Subcutaneous abdominal adipose tissue (tissue), 5 donors: ENCODE measurements at regions not wholly inside any gene's neighbourhood (a gene's known extent, or its start where the extent isn't known, plus 50 kb on each side); places are given as distances from the start of the nearest gene placed in this dataset.

Experiments
- H3K27ac ChIP-seq: one replicate; pipeline ENCODE4 v1.7.0; 2013; ENCODE audit warnings: low read depth, mild to moderate bottlenecking, inconsistent platforms, low read length, moderate library complexity
- H3K27me3 ChIP-seq, 5 donors: one replicate each; pipeline ENCODE4 v1.7.0; 2013; ENCODE audit warnings: low read length in 5 of 5, inconsistent platforms in 1 of 5; ENCODE audit not compliant: control insufficient read depth in 5 of 5, insufficient read depth in 4 of 5
- H3K36me3 ChIP-seq, 5 donors: one replicate each; pipeline ENCODE4 v1.7.0; 2013; ENCODE audit warnings: low read length in 5 of 5; ENCODE audit not compliant: control insufficient read depth in 5 of 5, insufficient read depth in 5 of 5
- H3K4me1 ChIP-seq, 5 donors: one replicate each; pipeline ENCODE4 v1.7.0; 2013; ENCODE audit warnings: low read length in 5 of 5, mild to moderate bottlenecking in 3 of 5, moderate library complexity in 1 of 5; ENCODE audit not compliant: control insufficient read depth in 5 of 5, insufficient read depth in 5 of 5
- H3K4me3 ChIP-seq, 5 donors: one replicate each; pipeline ENCODE4 v1.7.0; 2013; ENCODE audit warnings: low read length in 5 of 5, low read depth in 1 of 5
- H3K9ac ChIP-seq, 5 donors: one replicate each; pipeline ENCODE4 v1.7.0; 2013; ENCODE audit warnings: low read length in 5 of 5, mild to moderate bottlenecking in 4 of 5, moderate library complexity in 3 of 5
- H3K9me3 ChIP-seq, 5 donors: one replicate each; pipeline ENCODE4 v1.7.0; 2013; ENCODE audit warnings: low read length in 5 of 5; ENCODE audit not compliant: control insufficient read depth in 5 of 5
- donor health status: healthy.
- donor health status: healthy.
- donor health status: healthy.
- donor health status: healthy.
- donor health status: healthy.

GRCh38 chr12:90832427-90832826 lies 122.5 kb downstream of the CCER1 start:
- Histone ChIP-seq H3K9ac (no peak overlapping the region), H3K27ac (no peak overlapping the region), H3K4me3 (no peak overlapping the region), H3K27me3 (no peaks in the 10 kb centered on the region), H3K4me1 (no peaks in the 10 kb centered on the region), H3K36me3 (no peaks in the 10 kb centered on the region), H3K9me3 (no peaks in the 10 kb centered on the region)

DNA sequence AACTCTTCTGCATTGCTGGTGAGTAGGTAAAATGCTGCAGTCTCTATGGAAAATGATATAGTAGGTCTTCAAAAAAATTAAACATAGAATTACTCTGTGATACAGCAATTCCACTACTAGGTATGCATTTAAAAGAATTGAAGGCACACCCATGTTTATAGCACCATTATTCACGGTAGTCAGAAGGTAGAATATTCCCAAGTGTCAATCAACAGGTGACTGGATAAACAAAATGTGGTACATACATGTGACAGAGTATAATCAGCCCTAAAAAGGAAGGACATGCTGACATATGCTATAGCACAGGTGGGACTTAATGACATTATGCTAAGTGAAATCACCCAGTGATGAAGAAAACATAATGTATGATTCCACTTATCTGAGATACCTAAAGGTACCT lies 123.3 kb downstream of the CCER1 start:
- no peaks in the 10 kb centered on the region for H3K4me1 ChIP-seq
- no peak overlapping the region for H3K27ac ChIP-seq
- no peak overlapping the region for H3K9ac ChIP-seq
- no peak overlapping the region for H3K4me3 ChIP-seq
- no peaks in the 10 kb centered on the region for H3K9me3 ChIP-seq
- H3K27me3 ChIP-seq: no peaks in the 10 kb centered on the region
- no peaks in the 10 kb centered on the region for H3K36me3 ChIP-seq

DNA sequence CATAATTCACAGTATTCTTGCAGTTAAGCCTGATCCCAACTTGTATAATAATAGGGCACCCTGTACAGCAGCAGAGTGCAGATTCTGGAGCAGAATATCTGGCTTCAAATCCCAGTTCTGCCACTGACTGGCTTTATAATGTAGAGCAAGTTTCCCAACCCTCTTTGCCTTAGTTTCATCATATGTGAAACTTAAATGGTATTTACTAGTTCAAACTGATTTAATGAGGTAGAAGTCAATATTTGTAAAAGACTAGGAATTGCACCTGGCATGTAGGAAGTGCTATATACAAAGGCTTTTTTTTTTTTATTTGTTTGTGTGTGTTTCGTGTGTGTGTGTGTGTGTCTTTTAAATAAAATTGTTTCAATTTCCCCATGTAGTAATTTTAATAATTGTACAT lies 125.9 kb downstream of the CCER1 start:
- Histone ChIP-seq H3K9me3 (no peaks in the 10 kb centered on the region), H3K4me1 (no peaks in the 10 kb centered on the region), H3K27ac (no peak overlapping the region), H3K9ac (no peak overlapping the region), H3K4me3 (no peak overlapping the region), H3K36me3 (no peaks in the 10 kb centered on the region), H3K27me3 (no peaks in the 10 kb centered on the region)

- H3K4me3 ChIP-seq: no peak overlapping the region
- H3K9me3 ChIP-seq: no peaks in the 10 kb centered on the region
- H3K27ac ChIP-seq: no peak overlapping the region
- no peak overlapping the region for H3K9ac ChIP-seq
- no peaks in the 10 kb centered on the region for H3K27me3 ChIP-seq
- no peaks in the 10 kb centered on the region for H3K4me1 ChIP-seq
- no peaks in the 10 kb centered on the region for H3K36me3 ChIP-seq
Measured at GRCh38 chr12:90828621-90829020, 126.4 kb downstream of the CCER1 start.

- no peaks in the 10 kb centered on the region for H3K36me3 ChIP-seq
- no peaks in the 10 kb centered on the region for H3K4me1 ChIP-seq
- no peaks in the 10 kb centered on the region for H3K27me3 ChIP-seq
- H3K27ac ChIP-seq: no peak overlapping the region
- H3K9me3 ChIP-seq: no peaks in the 10 kb centered on the region
- H3K9ac ChIP-seq: no peak overlapping the region
- no peak overlapping the region for H3K4me3 ChIP-seq
Measured at GRCh38 chr12:90827567-90827966, 127.4 kb downstream of the CCER1 start.

GRCh38 chr12:90826036-90826435 lies 128.9 kb downstream of the CCER1 start:
- H3K9me3 ChIP-seq: no peaks in the 10 kb centered on the region
- H3K4me3 ChIP-seq: no peak overlapping the region
- H3K36me3 ChIP-seq: no peaks in the 10 kb centered on the region
- no peak overlapping the region for H3K9ac ChIP-seq
- H3K27me3 ChIP-seq: no peaks in the 10 kb centered on the region
- H3K27ac ChIP-seq: no peak overlapping the region
- H3K4me1 ChIP-seq: no peaks in the 10 kb centered on the region

DNA sequence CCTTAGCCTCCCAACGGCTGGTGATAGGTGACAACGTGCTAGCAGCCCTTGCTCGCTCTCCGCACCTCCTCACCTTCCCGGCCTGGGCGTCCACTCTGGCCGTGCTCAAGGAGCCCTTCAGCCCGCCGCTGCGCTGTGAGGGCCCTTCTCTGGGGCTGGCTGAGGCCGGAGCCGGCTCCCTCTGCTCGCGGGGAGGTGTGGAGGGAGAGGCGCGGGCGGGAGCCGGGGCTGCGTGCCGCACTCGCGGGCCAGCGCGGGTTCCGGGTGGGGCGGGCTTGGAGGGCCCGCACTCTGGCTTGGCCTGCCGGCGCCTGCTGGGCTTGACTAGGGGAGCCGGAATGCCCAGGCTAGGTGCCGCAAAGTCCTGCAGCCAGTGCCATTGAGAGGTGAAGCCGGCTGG lies 131.1 kb downstream of the CCER1 start:
- Histone ChIP-seq H3K9me3 (no peaks in the 10 kb centered on the region), H3K4me1 (no peaks in the 10 kb centered on the region), H3K27me3 (no peaks in the 10 kb centered on the region), H3K27ac (no peak overlapping the region), H3K36me3 (no peaks in the 10 kb centered on the region), H3K4me3 (no peak overlapping the region), H3K9ac (no peak overlapping the region)

DNA sequence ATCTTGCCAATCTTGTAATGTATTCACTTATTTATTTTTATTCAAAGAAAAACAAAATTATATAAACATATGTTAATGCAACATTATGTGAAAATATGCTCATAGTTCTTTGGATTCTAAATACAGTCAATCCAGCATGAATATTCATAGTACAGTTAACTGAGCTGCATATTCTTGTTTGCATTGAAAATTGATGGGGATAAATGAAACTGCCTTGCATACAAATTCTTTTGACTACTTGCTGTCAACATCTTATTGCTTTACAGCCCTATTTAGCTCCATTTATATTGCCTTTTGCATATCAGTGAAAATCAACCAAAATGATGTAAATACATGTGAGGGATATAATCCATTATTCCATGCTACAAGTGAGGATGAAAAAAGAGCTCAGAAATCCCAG lies 135.3 kb downstream of the CCER1 start:
- Histone ChIP-seq H3K4me3 (no peak overlapping the region), H3K9me3 (no peaks in the 10 kb centered on the region), H3K27me3 (no peaks in the 10 kb centered on the region), H3K9ac (no peak overlapping the region), H3K4me1 (no peaks in the 10 kb centered on the region), H3K27ac (no peak overlapping the region), H3K36me3 (no peaks in the 10 kb centered on the region)

DNA sequence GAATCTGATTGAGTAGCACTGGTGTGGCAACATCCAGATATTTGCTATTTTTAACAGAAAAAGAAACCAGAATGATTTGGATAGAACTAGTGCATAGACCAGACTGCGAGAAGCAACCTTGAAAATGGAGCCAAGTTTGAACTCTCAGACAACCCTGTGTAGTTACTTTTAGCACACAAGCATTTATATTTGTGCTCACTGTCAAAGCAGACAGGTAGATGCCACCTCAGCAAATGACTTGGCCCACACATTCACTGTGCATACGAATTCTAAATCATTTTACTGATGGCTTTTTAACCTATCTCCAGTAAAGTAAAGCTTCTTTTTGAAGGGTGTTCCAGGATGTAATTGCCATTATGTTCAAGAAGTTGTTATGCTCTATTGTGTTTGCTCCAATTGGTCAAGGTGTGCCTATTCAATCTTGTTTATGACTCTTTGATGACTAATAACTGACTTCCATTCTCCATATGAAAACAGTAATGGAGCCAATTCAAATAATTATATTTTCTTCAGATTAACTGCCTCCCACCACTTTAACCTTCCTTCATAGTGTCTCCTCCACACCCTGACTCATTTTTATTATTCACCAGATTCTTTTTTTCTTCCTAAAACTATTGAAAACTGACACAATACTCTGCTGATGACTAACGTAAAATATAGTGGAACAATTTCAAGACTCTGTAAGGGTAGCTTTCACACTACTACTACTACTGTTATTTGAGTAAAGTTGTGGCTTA lies 138.5 kb downstream of the CCER1 start:
- Histone ChIP-seq H3K4me3 (no peak overlapping the region), H3K9ac (no peak overlapping the region), H3K27ac (no peak overlapping the region), H3K9me3 (no peaks in the 10 kb centered on the region), H3K27me3 (no peaks in the 10 kb centered on the region), H3K4me1 (no peaks in the 10 kb centered on the region), H3K36me3 (no peaks in the 10 kb centered on the region)

DNA sequence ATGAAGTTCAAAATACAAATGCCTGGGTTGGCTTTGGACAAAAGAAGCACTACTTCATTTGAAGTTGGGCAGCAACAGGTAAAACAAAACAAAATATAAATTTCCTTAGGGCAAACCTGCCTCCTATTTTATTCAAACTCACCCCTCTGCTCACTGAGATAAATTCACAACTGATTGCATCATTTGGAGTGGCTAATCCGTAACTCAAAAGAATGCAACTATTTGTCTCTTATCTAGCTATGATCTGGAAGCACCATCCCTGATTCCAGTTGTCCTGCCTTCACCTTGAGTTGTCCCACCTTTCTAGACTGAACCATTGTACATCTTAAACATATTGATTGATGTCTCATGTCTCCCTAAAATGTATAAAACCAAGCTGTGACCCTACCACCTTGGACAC lies 145.0 kb downstream of the CCER1 start:
- H3K27me3 ChIP-seq: no peaks in the 10 kb centered on the region
- H3K36me3 ChIP-seq: no peaks in the 10 kb centered on the region
- H3K9me3 ChIP-seq: no peaks in the 10 kb centered on the region
- no peak overlapping the region for H3K4me3 ChIP-seq
- H3K4me1 ChIP-seq: no peaks in the 10 kb centered on the region
- H3K9ac ChIP-seq: no peak overlapping the region
- no peak overlapping the region for H3K27ac ChIP-seq

GRCh38 chr12:90808568-90808967 lies 146.4 kb downstream of the CCER1 start:
- Histone ChIP-seq H3K36me3 (no peaks in the 10 kb centered on the region), H3K4me3 (no peak overlapping the region), H3K27me3 (no peaks in the 10 kb centered on the region), H3K9ac (no peak overlapping the region), H3K4me1 (no peaks in the 10 kb centered on the region), H3K27ac (no peak overlapping the region), H3K9me3 (peaks cover 0 to 2% (median 0%) of the 10 kb centered on the region in 5 donors)
